ENCODE measurements at regions not wholly inside any gene's neighbourhood (a gene's known extent, or its start where the extent isn't known, plus 50 kb on each side); places are given as distances from the start of the nearest gene placed in this dataset.
A peak's percentile ranks its signal among the peaks of the same experiment; 100 is the strongest.
"Not testable (repeated sequence)": the region's sequence is repeated elsewhere in the genome, so short reads cannot be mapped to it uniquely, and the experiment has no call there.

DNA sequence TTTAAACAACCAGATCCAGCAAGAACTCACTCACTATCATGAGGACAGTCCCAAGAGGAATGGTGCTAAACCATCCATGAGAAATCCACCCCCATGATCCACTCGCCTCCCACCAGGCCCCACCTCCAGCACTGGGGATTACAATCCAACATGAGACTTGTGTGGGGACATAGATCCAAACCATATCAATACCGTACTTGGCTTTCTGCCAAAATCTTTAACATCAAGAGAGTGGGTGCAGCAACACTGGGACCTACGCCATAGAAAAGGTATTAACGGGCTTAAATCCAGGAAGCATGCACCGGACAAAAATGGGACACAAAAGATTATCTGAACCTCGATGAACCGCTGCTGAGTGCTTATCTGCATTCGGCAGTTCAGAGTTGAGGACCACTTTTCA is 322.3 kb upstream of the ARID1B start:
- no peak for DNase-seq (ENCODE audit: low read depth in 2 of 3, low spot score in 1 of 3)

DNA sequence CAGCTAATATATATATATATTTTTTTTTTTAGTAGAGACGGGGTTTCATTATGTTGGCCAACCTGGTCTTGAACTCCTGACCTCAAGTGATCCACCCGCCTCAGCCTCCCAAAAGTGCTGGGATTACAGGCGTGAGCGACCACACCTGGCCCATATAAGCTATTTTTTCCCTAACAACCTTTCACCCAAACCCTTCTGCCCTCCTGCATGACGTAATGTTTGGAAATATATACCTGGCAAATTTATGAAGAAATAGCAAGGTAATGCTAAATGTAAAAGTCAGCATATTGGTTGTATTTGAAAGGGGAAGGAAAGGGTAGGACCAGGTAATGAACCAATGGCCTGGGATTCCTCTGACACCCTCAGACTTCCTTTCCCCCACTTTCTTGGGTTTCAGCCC is 325.5 kb upstream of the ARID1B start:
- DNase-seq (ENCODE audit: low read depth in 2 of 3, low spot score in 1 of 3): no peak

DNA sequence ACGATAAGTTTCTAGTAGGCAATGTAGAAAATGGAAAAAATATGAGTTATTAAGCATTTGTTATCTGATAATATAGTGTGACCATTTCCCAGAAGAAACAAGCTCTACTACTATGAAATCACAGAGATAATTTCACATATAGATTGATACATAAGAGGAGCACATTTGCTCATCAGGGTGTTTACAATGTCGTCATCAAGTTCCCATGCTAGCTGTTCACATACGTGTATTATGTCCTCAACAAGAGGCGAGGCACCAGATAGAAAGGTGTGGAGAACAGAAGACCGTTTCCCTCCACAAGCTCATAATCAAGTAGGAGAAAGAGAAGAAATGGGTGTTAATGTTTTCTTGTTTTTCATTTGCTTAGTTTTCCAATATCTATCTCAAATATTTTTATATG is 326.1 kb upstream of the ARID1B start:
- DNase-seq (ENCODE audit: low read depth in 2 of 3, low spot score in 1 of 3): no peak

DNA sequence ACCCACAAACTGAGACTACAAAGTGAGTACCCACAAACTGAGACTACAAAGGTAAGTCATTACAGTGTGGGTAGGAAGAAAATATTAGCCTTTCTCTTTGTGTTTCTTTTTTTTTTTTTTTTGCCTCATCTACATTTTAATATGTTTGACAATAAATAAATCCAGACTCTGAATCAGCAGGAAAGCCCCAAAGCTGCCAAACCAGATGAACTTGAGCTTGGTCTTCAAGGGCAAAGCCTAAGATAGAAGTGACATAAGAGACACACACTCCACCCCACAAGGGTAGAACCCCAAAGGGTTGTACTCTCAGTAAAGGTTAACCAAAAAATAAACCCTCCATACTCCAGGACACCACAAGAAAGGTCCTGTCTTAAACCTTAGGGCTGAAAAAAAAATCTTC is 326.8 kb upstream of the ARID1B start:
- no peak for DNase-seq (ENCODE audit: low read depth in 2 of 3, low spot score in 1 of 3)

DNA sequence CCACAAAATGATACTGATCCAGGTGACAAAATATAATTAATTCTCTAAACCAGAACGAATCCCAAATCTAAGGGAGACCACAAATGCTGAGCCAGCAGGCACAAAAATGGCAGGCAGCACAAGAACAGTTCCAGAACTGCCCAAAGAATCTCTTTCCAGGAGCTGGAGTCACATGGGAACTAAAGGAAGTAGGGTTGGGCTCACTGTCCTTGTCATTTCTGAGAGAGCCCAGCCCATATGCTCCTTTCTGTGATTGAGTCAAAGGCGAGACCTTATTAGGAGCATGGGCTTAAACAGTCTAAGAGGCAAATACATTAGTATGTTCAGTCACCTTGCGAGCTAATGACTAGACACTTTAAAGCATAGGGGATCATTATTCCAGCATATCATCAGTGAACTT is 327.6 kb upstream of the ARID1B start:
- DNase-seq (ENCODE audit: low read depth in 2 of 3, low spot score in 1 of 3): no peak

DNA sequence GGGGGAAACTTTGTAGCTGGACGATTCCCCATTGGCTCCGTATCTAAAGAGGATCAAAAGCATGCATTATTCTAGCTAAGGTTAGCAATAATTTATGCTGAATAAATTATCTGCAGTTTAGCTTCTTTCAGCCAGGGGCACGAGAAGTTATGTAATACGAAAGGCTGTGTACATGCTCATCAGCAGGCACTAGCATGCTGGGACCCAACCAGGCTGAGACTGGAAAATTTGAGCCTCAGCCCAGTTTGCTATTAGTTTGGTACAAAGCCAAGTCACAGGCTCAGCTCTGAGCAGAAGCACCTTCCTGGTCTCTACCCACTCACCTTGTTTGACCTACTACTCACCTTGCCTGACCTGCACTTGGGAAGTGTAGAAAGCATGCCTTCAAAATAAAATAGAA is 328.1 kb upstream of the ARID1B start:
- no peak for DNase-seq (ENCODE audit: low read depth in 2 of 3, low spot score in 1 of 3)

DNA sequence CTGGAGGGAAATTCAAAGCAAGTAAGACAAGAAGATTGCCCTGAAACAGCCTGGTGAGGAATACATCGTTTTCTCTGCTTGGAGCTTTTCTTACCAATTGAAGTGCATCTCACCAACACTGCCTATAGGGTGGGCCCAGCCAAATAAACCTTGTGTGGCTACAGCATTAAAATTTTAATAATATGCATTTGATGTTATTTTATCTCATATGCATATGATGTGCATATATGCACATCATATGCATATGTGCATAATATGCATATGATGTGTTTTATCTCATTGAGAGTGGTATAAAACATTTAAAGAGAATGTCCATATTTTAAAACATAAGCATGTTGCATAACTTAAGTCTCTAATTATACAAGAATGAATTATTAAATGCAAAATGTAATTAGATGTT is 328.6 kb upstream of the ARID1B start:
- no peak for DNase-seq (ENCODE audit: low read depth in 2 of 3, low spot score in 1 of 3)

DNA sequence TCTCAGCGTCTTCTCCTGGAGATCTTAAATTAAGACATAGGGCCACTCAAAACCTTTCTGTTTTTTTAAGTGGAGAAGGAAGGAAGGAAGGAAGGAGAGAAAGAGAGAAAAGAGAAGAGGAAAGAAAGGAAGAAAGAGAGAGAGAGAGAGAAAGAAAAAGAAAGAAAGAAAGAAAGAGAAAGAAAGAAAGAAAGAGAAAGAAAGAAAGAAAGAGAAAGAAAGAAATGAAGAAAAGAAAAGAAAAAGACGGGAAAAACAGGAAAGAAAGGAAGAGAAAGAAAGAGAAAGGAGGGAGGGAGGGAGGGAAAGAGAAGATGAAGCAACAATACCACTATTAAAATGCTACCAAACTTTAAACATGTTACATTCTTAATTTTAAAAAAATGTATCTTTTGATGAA is 336.5 kb upstream of the ARID1B start:
- DNase-seq (ENCODE audit: low read depth in 2 of 3, low spot score in 1 of 3): no peak

DNA sequence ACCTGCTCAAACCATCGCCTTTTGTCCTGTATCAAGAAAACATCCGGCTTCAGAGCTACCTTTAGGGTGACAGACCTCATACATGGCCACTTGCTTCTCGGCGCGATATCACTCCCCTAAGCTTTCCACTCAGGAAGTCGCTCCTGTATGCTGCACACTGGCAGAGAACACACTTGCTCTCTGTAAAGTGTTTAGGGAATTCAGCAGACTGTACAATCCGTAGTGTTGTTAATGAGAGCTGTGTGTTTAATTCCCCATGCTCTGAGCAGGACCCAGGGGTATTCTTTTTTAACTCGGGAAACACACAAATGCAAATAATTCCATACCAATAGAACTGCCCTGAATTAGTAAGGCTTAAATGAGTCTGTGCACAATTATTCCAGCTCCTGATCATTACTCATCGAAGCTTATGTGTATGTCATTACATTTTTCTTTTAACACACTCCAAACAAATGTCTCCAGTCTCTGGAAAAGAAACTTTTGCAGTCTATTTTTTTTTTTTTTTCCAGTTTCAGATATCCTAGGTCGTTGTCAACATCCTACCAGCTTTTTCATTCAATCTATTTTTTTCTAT is 338.7 kb upstream of the ARID1B start:
- no peak for DNase-seq (ENCODE audit: low read depth in 2 of 3, low spot score in 1 of 3)

DNA sequence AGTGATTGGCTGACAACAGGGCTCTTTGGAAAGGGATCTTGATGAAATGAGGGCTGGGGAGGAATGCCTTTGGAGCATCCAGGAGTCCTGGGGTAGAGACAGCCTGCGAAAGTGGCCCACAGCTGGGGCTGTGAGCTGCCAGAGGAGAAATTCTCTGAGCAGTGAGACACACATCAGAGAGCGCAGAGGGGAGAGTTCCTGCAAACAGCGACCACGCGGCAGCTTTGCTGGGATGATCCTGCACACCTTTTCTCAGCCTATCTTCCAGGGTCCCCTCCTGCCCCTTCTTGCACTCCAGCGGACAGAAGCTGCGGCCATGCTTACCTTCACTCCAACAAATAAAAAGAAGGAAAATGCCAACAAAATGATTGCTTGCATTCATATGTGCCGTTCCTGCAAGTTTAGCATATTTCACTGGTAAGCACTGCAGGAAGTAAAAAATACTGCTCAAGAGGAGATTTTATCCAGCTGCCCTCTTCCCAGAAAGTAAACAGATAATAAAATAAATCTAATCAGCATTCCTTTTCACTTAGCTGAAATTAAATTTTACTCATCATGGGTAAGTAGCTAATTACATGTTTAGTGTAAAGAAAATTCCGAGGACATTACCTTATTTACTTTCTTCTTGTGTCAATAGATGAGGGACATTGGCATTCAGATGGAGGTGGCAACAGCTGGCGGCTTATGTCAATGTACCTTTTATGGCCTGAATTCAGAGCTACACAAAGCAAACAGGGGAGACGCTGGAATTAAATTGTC is 339.9 kb upstream of the ARID1B start:
- no peak for DNase-seq (ENCODE audit: low read depth in 2 of 3, low spot score in 1 of 3)

DNA sequence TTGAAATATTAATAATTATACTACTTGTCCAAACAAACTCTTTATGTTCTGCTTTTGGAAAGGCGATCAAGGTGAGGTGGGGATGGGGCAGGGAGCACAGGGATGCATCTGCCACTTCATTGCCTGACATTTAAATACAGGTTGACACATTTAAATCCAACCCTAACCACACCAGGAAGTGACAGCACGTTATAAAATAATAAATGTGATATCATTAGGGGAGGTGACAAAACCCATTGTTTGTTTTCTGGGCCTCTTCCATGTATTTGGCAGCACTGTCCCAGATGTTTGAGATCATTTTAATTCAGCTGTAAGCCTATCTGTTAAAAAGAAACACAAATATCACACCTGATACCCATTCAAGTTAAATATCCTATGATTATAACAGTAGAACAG is 342.4 kb upstream of the ARID1B start:
- DNase-seq (ENCODE audit: low read depth in 2 of 3, low spot score in 1 of 3): no peak

DNA sequence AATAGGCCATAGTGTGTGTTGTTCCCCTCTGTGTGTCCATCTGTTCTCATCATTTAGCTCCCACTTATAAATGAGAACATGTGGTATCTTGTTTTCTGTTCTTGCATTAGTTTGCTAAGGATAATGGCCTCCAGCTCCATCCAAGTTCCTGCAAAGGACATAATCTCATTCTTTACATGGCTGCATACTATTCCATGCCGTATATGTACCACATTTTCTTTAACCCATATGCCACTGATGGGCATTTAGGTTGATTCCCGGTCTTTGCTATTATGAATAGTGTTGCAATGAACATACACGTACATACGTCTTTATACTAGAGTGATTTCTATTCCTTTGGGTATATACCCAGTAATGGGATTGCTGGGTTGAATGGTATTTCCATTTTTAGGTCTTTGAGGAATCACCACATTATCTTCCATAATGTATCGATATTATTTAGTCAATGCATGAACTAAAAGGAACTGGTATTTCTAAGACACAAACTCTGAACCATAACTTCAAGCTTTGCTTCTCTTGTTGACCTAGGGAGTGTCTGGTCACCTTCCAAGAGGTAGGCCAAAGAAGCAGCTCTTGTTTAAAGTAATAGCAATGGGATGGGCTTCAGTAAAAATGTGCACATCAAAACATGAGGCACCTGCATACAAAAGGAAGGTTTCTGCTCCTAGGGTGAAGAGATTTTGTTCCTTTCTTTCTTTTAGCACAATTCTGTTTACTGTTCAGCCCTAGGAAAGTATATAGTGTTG is 343.0 kb upstream of the ARID1B start:
- DNase-seq (ENCODE audit: low read depth in 2 of 3, low spot score in 1 of 3): no peak

DNA sequence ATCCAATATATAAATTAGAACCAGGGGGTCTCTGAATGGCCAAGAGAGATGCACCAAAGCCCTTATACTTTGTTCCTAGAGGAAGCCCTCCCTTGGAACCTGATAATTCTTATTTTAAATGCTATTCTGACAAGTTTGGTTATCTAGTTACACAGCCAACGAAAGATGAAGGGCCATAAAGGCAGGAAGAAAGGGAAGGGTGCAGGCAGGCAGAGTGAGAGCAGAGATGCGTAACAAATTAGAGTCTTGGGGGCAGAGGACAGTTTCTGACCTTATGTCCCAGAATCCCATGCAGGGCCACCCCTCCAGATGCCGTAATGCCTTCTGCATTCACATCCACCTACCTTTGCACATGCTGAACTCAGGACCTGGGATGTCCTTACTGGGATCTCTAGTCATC is 344.6 kb upstream of the ARID1B start:
- no peak for DNase-seq (ENCODE audit: low read depth in 2 of 3, low spot score in 1 of 3)

DNA sequence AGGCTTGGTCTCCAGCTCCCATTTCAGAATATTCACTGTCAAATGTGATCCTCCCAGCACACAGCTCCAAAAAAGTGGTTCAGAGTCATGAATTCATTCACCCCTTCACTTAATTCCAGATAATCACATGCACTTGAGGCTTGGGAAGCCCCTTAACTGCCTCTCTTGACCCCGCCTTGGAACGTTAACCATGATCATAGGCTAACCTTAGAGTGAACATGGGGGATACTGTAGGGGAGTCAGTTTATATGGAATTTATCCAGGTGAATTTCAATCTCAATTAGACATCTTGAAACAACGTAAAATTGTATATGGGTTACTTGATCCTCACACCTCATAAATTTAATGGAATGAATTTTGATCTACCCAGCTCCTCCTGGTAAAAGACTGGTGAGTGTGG is 346.8 kb upstream of the ARID1B start:
- DNase-seq (ENCODE audit: low read depth in 2 of 3, low spot score in 1 of 3): no peak

DNA sequence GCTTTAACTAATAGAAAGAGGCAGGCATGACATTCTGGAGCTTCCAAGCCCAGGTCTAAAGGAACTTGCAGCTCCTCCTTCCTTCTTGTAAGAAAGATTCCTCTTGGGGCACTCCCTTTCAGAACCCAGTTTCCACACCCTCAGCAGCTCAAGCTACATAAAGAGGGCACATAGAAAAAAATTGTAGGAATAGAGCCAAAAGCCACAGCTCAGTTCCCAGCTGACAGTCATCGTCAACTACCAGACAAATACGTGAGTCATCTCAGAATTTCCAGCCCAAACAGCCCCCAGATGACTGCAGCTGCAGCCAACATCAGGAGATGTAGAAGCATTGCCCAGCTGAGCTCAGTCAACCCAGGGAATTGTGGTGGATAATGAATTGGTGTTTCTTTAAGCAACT is 349.8 kb upstream of the ARID1B start:
- DNase-seq (ENCODE audit: low read depth in 2 of 3, low spot score in 1 of 3): no peak

DNA sequence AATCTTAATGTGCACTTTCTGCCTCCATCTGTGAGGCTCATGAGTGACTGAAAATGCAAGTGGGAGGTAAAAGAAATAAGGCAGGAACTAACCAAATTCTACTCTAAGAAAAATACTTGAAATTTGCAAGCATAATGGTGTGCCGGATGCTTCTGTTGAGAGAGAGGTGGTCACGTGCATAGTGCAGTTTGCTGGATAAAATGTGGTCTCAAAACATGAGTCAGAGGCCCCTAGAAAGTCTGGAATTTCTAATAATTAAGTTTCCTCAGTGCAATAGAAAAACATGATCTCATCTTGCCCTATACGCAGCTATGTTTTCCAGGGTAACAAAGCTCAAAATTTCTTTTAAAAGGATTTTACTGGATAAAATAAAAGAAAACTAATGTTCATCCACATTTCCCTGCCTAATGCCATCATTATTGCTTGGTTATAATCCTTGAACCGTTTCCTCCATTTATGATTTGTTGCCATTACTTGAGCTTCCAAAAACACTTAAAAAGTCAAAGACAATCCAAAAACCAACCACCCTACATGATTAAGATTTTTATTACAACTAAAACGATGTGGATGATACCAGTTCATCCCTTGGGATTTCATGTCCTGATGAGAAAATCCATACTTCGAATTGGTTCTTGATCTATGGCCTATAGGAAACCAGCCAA is 351.7 kb upstream of the ARID1B start:
- no peak for DNase-seq (ENCODE audit: low read depth in 2 of 3, low spot score in 1 of 3)

DNA sequence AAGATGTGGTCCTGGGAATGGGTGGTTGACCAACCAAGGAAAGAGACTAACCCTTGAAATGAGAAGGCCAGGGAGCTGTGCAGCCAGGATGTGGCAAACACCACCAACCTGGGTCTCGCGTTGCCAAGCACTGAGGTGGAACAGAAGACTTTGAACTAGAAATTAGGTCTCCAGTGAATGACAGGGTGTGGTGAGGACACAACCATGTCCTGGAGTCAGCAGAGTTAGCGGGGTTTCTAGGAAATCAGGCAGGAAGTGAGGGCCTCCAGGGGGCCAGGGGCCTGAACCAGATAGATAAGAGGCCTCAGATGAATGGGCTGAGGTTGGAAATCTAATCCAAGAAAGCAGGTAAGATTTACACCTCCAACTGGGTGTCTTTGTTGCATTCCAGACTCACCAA is 353.3 kb upstream of the ARID1B start:
- DNase-seq (ENCODE audit: low read depth in 2 of 3, low spot score in 1 of 3): peak; percentile 2 to 18 (median 4)

DNA sequence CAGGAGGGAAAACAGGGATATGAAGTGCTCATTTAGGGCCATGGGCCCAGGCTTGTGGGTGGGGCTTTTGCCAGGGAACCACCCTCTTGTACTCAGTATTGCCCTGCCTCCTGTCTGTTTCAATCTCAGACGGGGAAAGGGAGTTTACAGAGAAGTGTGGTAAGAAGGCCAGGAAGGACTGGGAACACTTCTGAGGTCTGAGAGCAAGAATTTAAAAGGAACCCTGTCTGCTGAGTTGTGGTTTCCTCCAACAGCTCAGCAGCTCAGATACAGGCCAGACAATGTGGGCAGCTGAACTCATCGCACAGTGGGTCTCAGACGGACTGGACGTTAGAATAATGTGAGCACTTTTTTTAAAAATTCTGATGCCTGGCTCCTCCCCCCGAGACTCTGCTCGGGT is 354.1 kb upstream of the ARID1B start:
- DNase-seq (ENCODE audit: low read depth in 2 of 3, low spot score in 1 of 3): no peak

DNA sequence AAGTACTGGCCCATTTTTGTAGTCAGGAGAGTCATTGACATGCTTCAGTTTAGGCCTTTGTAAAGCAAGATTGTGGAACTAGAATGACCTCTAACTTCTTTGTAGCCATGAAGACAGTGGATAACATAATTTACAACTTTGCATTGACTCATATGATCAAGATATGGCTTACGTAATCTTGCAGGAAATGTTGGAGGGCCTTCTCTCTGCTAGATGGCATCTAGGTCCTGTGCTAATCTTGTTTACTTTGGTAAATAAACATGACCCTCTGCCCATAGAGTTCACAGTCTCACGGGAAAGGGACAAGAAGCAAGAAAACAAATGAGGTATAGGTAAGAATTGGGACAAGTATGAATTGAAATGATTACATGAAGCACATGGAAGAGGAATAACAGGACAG is 355.2 kb upstream of the ARID1B start:
- no peak for DNase-seq (ENCODE audit: low read depth in 2 of 3, low spot score in 1 of 3)

DNA sequence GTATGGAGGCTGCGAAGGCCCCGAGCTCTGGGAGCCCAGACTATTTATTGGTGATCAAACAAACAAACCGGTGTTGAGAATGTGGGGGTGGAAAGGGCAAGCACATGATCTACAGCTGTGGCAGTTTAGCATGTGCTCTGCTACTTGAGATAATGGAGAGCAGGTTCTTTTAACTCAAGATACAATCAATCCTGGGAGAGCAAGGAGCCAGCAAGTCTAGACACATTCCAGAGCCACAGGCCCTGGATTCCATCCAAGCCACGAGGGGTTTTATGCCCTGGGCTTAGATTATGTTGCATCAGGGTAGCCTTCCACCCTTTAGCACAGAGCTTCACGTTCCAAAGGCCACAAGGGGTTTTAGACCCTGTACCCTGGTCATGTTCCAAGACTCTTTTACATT is 355.9 kb upstream of the ARID1B start:
- not testable (repeated sequence) for DNase-seq (ENCODE audit: low read depth in 2 of 3, low spot score in 1 of 3)

DNA sequence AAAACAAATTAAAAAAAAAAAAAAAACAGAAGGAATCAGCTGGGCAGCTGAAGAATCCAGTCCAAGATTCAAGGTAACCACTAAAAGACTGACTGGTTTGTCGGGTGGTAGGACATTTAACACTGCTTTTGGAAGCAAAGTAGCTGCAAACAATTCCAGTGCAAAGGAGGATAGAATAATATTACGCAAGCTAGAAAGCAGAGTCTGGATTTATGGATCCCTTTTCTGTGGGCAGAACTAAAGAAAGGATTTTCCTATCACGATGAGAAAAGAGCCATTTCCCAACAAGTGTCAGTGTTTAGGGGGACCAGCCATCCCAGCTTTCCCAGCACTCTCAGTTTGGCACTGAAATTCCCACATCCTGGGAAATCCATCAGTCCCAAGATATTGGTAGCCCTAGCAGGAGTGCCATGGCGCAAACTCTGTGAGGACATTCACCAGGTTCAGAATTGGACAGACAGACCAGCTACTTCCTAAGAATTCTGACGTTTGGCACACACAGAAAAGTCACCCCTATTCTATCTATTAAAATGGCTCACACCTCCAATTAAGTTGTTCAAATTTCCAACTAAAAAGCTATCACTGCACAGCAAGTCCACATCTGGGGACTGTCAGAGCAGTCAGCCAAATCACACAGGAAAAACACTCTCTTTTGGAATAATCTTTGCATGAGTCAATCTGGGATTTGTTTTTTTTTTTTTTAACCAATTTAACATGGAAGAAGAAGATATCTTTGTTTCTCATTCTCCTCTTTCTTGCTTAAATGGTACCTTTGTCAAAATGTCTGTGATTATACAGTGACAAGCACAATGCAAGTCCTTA is 356.8 kb upstream of the ARID1B start:
- DNase-seq (ENCODE audit: low read depth in 2 of 3, low spot score in 1 of 3): no peak

All from stimulated activated CD4-positive, alpha-beta T cell treated with anti-CD3 and anti-CD28 coated beads, Interleukin-12 subunit alpha, Interleukin-12 subunit beta, amount 100 ng/mL, for 48 hours (primary cell).